H1 (cell line): ENCODE measurements at regions not wholly inside any gene's neighbourhood (a gene's known extent, or its start where the extent isn't known, plus 50 kb on each side); places are given as distances from the start of the nearest gene placed in this dataset.

Experiments
- CTCF ChIA-PET: fragments of 300-600 bp; sonication (Branson Sonifier 250); formaldehyde crosslinking; loops from one replicate; lab custom pipeline; 2021; ENCODE audit not compliant: partially characterized antibody; lab: Charles Lee
- POLR2A ChIA-PET: fragments of 300-600 bp; sonication (Branson Sonifier 250); formaldehyde crosslinking; loops from one replicate; lab custom pipeline; 2021; ENCODE audit warnings: inconsistent platforms; ENCODE audit not compliant: partially characterized antibody; lab: Charles Lee
- DNase-seq, 2 experiments: peaks; one replicate each; pipeline versions ENCODE4 v3.0.0 to v3.0.0-alpha.2; 2010 to 2022; ENCODE audit warnings: low spot score in 2 of 2, low read depth in 1 of 2, mixed read lengths in 1 of 2
- FAIRE-seq: peaks from 2 replicates; lab custom pipeline; 2011; peaks lifted over from hg19 to GRCh38; lab: Jason Lieb, UNC
- H2AFZ ChIP-seq: 2 replicates; pipeline ENCODE4 v1.8.1; 2012; ENCODE audit warnings: low read length, inconsistent platforms
- H2AK5ac ChIP-seq: 2 replicates; pipeline ENCODE4 v1.6.1; 2013; ENCODE audit warnings: low read depth, low read length
- H2BK120ac ChIP-seq: replicated peaks from 2 replicates; pipeline ENCODE3; 2013; ENCODE audit warnings: low read depth, low read length, inconsistent platforms
- H2BK12ac ChIP-seq: 2 replicates; pipeline ENCODE4 v1.6.1; 2013; ENCODE audit warnings: low read depth, low read length
- H2BK15ac ChIP-seq: 2 replicates; pipeline ENCODE4 v1.6.1; 2013; ENCODE audit warnings: low read length
- H2BK20ac ChIP-seq: 2 replicates; pipeline ENCODE4 v1.6.1; 2013; ENCODE audit warnings: low read length
- H2BK5ac ChIP-seq: 2 replicates; pipeline ENCODE4 v1.6.1; 2013; ENCODE audit warnings: low read depth, low read length
- H3K14ac ChIP-seq: 2 replicates; pipeline ENCODE4 v1.6.1; 2013; ENCODE audit warnings: inconsistent platforms; ENCODE audit not compliant: insufficient read length
- H3K18ac ChIP-seq: 2 replicates; pipeline ENCODE4 v1.6.1; 2013; ENCODE audit warnings: low read length; ENCODE audit errors: extremely low read depth
- H3K23ac ChIP-seq: 2 replicates; pipeline ENCODE4 v1.6.1; 2013; ENCODE audit warnings: inconsistent platforms; ENCODE audit not compliant: insufficient read length
- H3K23me2 ChIP-seq: 2 replicates; pipeline ENCODE4 v1.6.1; 2013; ENCODE audit warnings: low read depth, low read length
- H3K27ac ChIP-seq: 2 replicates; pipeline ENCODE4 v1.6.1; 2011; ENCODE audit warnings: low read depth, low read length, inconsistent platforms
- H3K27me3 ChIP-seq, 4 experiments: replicated peaks in 1 of 4; 1 replicate in 1 of 4; 2 replicates in 3 of 4; pipeline versions ENCODE4 v1.6.1 to v1.8.1; 2011 to 2013; ENCODE audit warnings: low read length in 3 of 4, mild to moderate bottlenecking in 3 of 4, inconsistent platforms in 2 of 4, mixed read lengths in 2 of 4, moderate library complexity in 1 of 4; ENCODE audit not compliant: control insufficient read depth in 3 of 4, insufficient read depth in 3 of 4; ENCODE audit errors: extremely low read depth in 1 of 4
- H3K36me3 ChIP-seq, 4 experiments: 2 replicates each; pipeline versions ENCODE4 v1.6.1 to v1.8.1; 2011 to 2013; ENCODE audit warnings: mild to moderate bottlenecking in 4 of 4, low read length in 3 of 4, moderate library complexity in 2 of 4, control low read depth in 1 of 4, inconsistent platforms in 1 of 4; ENCODE audit not compliant: insufficient read depth in 4 of 4, control insufficient read depth in 2 of 4
- H3K4ac ChIP-seq: replicated peaks from 2 replicates; pipeline ENCODE3; 2013; ENCODE audit warnings: low read length, low read depth, mixed read lengths, inconsistent platforms; ENCODE audit not compliant: insufficient read length
- H3K4me1 ChIP-seq, 4 experiments: replicated peaks in 1 of 4; 1 replicate in 1 of 4; 2 replicates in 3 of 4; pipeline versions ENCODE4 v1.6.1 to v1.8.1; 2011 to 2013; ENCODE audit warnings: low read length in 3 of 4, inconsistent platforms in 2 of 4, mixed read lengths in 1 of 4; ENCODE audit not compliant: insufficient read depth in 4 of 4, control insufficient read depth in 3 of 4
- H3K4me2 ChIP-seq, 2 experiments: 2 replicates each; pipeline versions ENCODE4 v1.6.1 to v1.8.1; 2011 to 2013; ENCODE audit warnings: low read depth in 2 of 2, low read length in 2 of 2, control low read depth in 1 of 2, inconsistent platforms in 1 of 2, mild to moderate bottlenecking in 1 of 2; ENCODE audit not compliant: insufficient read depth in 1 of 2
- H3K4me3 ChIP-seq, 4 experiments: fragments of 200-600, 300-600 bp in 1 of 4; sonication (generic), shearing (Covaris generic), sonication (Bioruptor Twin) in 1 of 4; 2 replicates each; pipeline versions ENCODE4 v1.5.1 to v1.8.1; 2011 to 2016; ENCODE audit warnings: low read length in 4 of 4, low read depth in 3 of 4, control low read depth in 2 of 4, inconsistent platforms in 2 of 4, mild to moderate bottlenecking in 2 of 4, mixed read lengths in 1 of 4, moderate library complexity in 1 of 4; ENCODE audit not compliant: insufficient read depth in 2 of 4; ENCODE audit errors: extremely low read depth in 1 of 4
- H3K56ac ChIP-seq: replicated peaks from 2 replicates; pipeline ENCODE3; 2013; ENCODE audit warnings: low read depth, mild to moderate bottlenecking, mixed read lengths, low read length, inconsistent platforms; ENCODE audit not compliant: insufficient read length
- H3K79me1 ChIP-seq: 2 replicates; pipeline ENCODE4 v1.6.1; 2013; ENCODE audit warnings: low read depth, low read length, control low read depth
- H3K79me2 ChIP-seq, 2 experiments: 2 replicates each; pipeline versions ENCODE4 v1.6.1 to v1.8.1; 2012 to 2013; ENCODE audit warnings: low read length in 2 of 2, mild to moderate bottlenecking in 2 of 2, inconsistent platforms in 1 of 2; ENCODE audit not compliant: insufficient read depth in 2 of 2, control insufficient read depth in 1 of 2
- H3K9ac ChIP-seq, 4 experiments: replicated peaks in 1 of 4; 1 replicate in 1 of 4; 2 replicates in 3 of 4; pipeline versions ENCODE4 v1.6.1 to v1.8.1; 2011 to 2013; ENCODE audit warnings: low read depth in 3 of 4, low read length in 3 of 4, control low read depth in 2 of 4, mild to moderate bottlenecking in 2 of 4, moderate library complexity in 2 of 4, inconsistent platforms in 1 of 4; ENCODE audit errors: extremely low read depth in 1 of 4
- H3K9me3 ChIP-seq, 2 experiments: 2 replicates each; pipeline versions ENCODE4 v1.6.1 to v1.8.1; 2012 to 2013; ENCODE audit warnings: mild to moderate bottlenecking in 2 of 2, moderate library complexity in 2 of 2, control low read depth in 1 of 2, inconsistent platforms in 1 of 2, low read depth in 1 of 2, low read length in 1 of 2, mixed read lengths in 1 of 2; ENCODE audit not compliant: insufficient read depth in 2 of 2
- H4K20me1 ChIP-seq, 2 experiments: replicated peaks in 1 of 2; 2 replicates each; pipeline versions ENCODE3 to v1.8.1; 2011 to 2013; ENCODE audit warnings: inconsistent platforms in 2 of 2, low read length in 2 of 2, mild to moderate bottlenecking in 1 of 2; ENCODE audit not compliant: insufficient read depth in 2 of 2, control insufficient read depth in 1 of 2
- H4K5ac ChIP-seq: 2 replicates; pipeline ENCODE4 v1.6.1; 2013; ENCODE audit warnings: low read length, low read depth, mixed read lengths, inconsistent platforms; ENCODE audit not compliant: insufficient read length
- H4K8ac ChIP-seq: 2 replicates; pipeline ENCODE4 v1.8.0; 2013; ENCODE audit warnings: mild to moderate bottlenecking, moderate library complexity, low read length, inconsistent platforms; ENCODE audit not compliant: insufficient read depth; ENCODE audit errors: extremely low read depth
- H4K91ac ChIP-seq: replicated peaks from 2 replicates; pipeline ENCODE3; 2013; ENCODE audit warnings: low read length, mixed read lengths, inconsistent platforms; ENCODE audit not compliant: insufficient read length
- ASH2L ChIP-seq: fragments of 200-600, 300-600 bp; sonication (generic); IDR thresholded peaks from one replicate; pipeline ENCODE4 v1.7.1; 2017; ENCODE audit warnings: low read length
- CTBP2 ChIP-seq: IDR thresholded peaks from 2 replicates; pipeline ENCODE4 v1.7.0; 2011; ENCODE audit warnings: borderline replicate concordance, mild to moderate bottlenecking, moderate library complexity, mixed read lengths, low read length; ENCODE audit not compliant: insufficient read depth, insufficient read length
- EZH2 ChIP-seq: fragments of 200-600 bp; sonication (generic); IDR thresholded peaks from 2 replicates; pipeline ENCODE4 v1.7.1; 2012; ENCODE audit warnings: low read depth, mild to moderate bottlenecking, moderate library complexity, low read length, inconsistent platforms; ENCODE audit not compliant: severe bottlenecking
- GABPA ChIP-seq: IDR thresholded peaks from 2 replicates; pipeline ENCODE4 v1.6.1; 2011; ENCODE audit warnings: mild to moderate bottlenecking, low read length, moderate library complexity, borderline replicate concordance; ENCODE audit not compliant: insufficient read depth
- HDAC2 ChIP-seq, 2 experiments: fragments of 300-600 bp in 1 of 2; sonication (generic) in 1 of 2; IDR thresholded peaks; 2 replicates each; pipeline ENCODE4 v1.6.1; 2011 to 2012; ENCODE audit warnings: low read depth in 2 of 2, low read length in 2 of 2, mild to moderate bottlenecking in 2 of 2, moderate library complexity in 2 of 2, borderline replicate concordance in 1 of 2, inconsistent platforms in 1 of 2
- PHF8 ChIP-seq: fragments of 200-600 bp; sonication (generic); conservative IDR thresholded peaks from 2 replicates; pipeline ENCODE4 v1.7.1; 2012; ENCODE audit warnings: low read depth, mild to moderate bottlenecking, inconsistent platforms, low read length, moderate library complexity
- SIN3A ChIP-seq, 2 experiments: IDR thresholded peaks in 1 of 2; conservative IDR thresholded peaks in 1 of 2; 2 replicates each; pipeline ENCODE4 v1.6.1; 2011 to 2012; ENCODE audit warnings: low read length in 2 of 2, improper control_type of control experiment in 1 of 2, low read depth in 1 of 2, mild to moderate bottlenecking in 1 of 2
- WGBS, 2 experiments: shearing (Covaris generic) in 1 of 2; methylation state at CpG; one replicate each; pipeline versions ENCODE4 v1.1.6 to v1.1.7; 2013 to 2015; ENCODE audit warnings: low lambda C conversion rate in 2 of 2, mixed read lengths in 2 of 2, inconsistent platforms in 1 of 2, low coverage in 1 of 2, missing lambda C conversion rate in 1 of 2; ENCODE audit not compliant: insufficient replicate concordance in 2 of 2, insufficient coverage in 1 of 2, insufficient read length in 1 of 2; ENCODE audit errors: extremely low coverage in 1 of 2, missing lambda C conversion rate in 1 of 2; 5-methylcytosine and 5-hydroxymethylcytosine counted together
- TF ChIP-seq, protein P1 (sequence below): IDR thresholded peaks from 2 replicates; pipeline ENCODE4 v1.6.1; 2012; ENCODE audit warnings: inconsistent platforms
- TF ChIP-seq, protein P2 (sequence below): IDR thresholded peaks from 2 replicates; pipeline ENCODE4 v1.6.1; 2011; ENCODE audit warnings: low read depth, mild to moderate bottlenecking, low read length; ENCODE audit not compliant: insufficient read depth

DNA sequence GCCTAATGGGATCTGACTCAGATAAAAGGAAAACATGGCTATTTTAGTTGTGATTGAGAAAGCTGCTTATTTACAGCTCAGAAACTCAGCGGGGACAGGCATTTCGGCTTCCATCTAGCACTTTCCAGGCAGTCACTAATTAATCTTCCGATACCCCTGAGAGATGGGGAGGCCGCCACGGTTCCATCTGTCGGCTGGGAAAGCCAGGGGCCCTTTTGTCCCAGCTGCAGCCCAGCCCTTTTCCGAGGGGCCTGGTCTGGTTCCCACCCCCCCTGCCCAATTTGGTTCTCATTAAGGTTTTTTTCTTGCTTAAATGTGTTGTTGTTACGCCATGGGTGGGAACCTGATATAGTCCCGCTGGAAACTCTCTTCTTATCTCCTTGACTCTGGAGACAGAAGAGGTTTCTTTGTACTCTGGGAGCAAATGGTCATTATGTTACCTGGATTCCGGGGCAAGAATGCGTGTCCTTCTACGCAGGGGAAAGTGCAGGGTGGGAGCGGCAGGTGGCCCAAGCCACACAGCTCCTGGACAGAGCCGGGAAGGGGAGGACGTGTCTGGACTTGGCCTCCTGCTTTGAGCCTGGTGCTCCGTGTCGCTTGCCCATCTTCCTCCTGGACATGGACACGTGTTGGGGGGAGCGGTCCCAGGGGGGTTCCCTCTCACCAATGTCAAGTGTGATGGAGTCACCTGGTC is 50.9 kb upstream of the GSE1 start:
- POLR2A ChIA-PET, result interaction anchor here (1.5 to 5.9 kb wide), 3 partner anchors 10 to 15 kb away, joined by 6 to 27 read pairs (median 9); no protein-coding TSS in a partner anchor
- Histone ChIP-seq H3K4me3 (no peak overlapping the region), H3K9me3 (no peaks in the 10 kb centered on the region), H2AFZ (no peak overlapping the region), H3K4ac (peak overlapping the region; percentile 11), H2BK12ac (peak overlapping the region; percentile 90; the same call in 1 of the 2 replicates), H3K23me2 (peaks cover 3% of the 10 kb centered on the region; the same call in 1 of the 2 replicates), H4K20me1 (peaks cover 6 to 21% of the 10 kb centered on the region in 2 experiments), H3K18ac (0 out of 2 replicates have a peak overlapping the region, but pooled peaks have one; percentile 52), H3K27ac (no peak overlapping the region), H2BK15ac (peak overlapping the region; percentile 93; the same call in 1 of the 2 replicates), H3K4me1 (peaks cover 10 to 49% (median 24%) of the 10 kb centered on the region in 4 experiments), H2BK120ac (no peak overlapping the region), H2AK5ac (0 out of 2 replicates have a peak overlapping the region, but pooled peaks have one; percentile 7), H3K79me1 (peaks cover 16% of the 10 kb centered on the region), H3K14ac (no peak overlapping the region), H3K27me3 (no peaks in the 10 kb centered on the region; a peak in 1 of 7 replicates), H2BK5ac (peak overlapping the region; percentile 69; the same call in 1 of the 2 replicates), H4K91ac (peak overlapping the region; percentile 56), H3K23ac (no peak overlapping the region), H3K9ac (no peak overlapping the region), H4K8ac (no peak overlapping the region), H2BK20ac (peak overlapping the region; percentile 2; the same call in 1 of the 2 replicates), H3K36me3 (no peaks in the 10 kb centered on the region), H3K79me2 (peaks cover 10 to 65% of the 10 kb centered on the region in 2 experiments; a peak in 3 of 4 replicates), H4K5ac (no peak overlapping the region), H3K56ac (no peak overlapping the region), H3K4me2 (no peak overlapping the region)
- CTCF ChIA-PET, result interaction anchor here (0.6 to 5.4 kb wide), 20 partner anchors 12 to 265 kb away, joined by 3 to 48 read pairs (median 4); no protein-coding TSS in a partner anchor
- WGBS, 2 experiments, result 83% methylated on average over 18 of the region's 19 CpGs; no CpG with 5 or more reads in 1 of the 2 experiments
- FAIRE-seq (no peak), DNase-seq (peak in 1 of 2 experiments; percentile 45)
- TF ChIP-seq PHF8 (no peak), ASH2L (no peak), SIN3A (conservative IDR thresholded peaks at IDR 0.05 in 1 of 2, IDR thresholded peaks at IDR 0.05 in 1 of 2; ENCODE audit: low read depth in 1 of 2, low read length in 2 of 2) (no peak), GABPA (no peak), CTBP2 (no peak), HDAC2 (IDR thresholded peaks at IDR 0.05; ENCODE audit: borderline replicate concordance in 1 of 2, low read depth in 2 of 2, low read length in 2 of 2) (no peak), EZH2 (no peak)
- TF ChIP-seq, protein P1, sequence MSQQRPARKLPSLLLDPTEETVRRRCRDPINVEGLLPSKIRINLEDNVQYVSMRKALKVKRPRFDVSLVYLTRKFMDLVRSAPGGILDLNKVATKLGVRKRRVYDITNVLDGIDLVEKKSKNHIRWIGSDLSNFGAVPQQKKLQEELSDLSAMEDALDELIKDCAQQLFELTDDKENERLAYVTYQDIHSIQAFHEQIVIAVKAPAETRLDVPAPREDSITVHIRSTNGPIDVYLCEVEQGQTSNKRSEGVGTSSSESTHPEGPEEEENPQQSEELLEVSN, result no peak
- TF ChIP-seq, protein P2, sequence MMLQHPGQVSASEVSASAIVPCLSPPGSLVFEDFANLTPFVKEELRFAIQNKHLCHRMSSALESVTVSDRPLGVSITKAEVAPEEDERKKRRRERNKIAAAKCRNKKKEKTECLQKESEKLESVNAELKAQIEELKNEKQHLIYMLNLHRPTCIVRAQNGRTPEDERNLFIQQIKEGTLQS, result no peak
